Upper lobe of left lung (tissue), 4 donors: ENCODE measurements at regions not wholly inside any gene's neighbourhood (a gene's known extent, or its start where the extent isn't known, plus 50 kb on each side); places are given as distances from the start of the nearest gene placed in this dataset.

Experiments
- EP300 ChIP-seq, 4 donors: sonication (generic); formaldehyde crosslinking; IDR thresholded peaks; one replicate each; pipeline ENCODE4 v1.5.1; 2017; ENCODE audit warnings: antibody characterized with exemption in 4 of 4, control low read depth in 2 of 4
- POLR2A ChIP-seq, 4 donors: fragments of 450-650 bp; IDR thresholded peaks; one replicate each; pipeline ENCODE4 v1.5.1; 2016 to 2017; ENCODE audit warnings: antibody characterized with exemption in 4 of 4, mild to moderate bottlenecking in 2 of 4
- POLR2AphosphoS5 ChIP-seq, 2 donors: sonication (generic); formaldehyde crosslinking; IDR thresholded peaks; one replicate each; pipeline ENCODE4 v1.5.1; 2017; ENCODE audit warnings: antibody characterized with exemption in 2 of 2
- TF ChIP-seq, protein P1 (sequence below), 6 experiments: fragments of 450-650 bp in 4 of 6; fragments of 200-600 bp in 2 of 6; sonication (generic) in 2 of 6; IDR thresholded peaks; one replicate each; pipeline ENCODE4 v1.5.1; 2016 to 2019; ENCODE audit warnings: antibody characterized with exemption in 6 of 6

- TF ChIP-seq, protein P1, sequence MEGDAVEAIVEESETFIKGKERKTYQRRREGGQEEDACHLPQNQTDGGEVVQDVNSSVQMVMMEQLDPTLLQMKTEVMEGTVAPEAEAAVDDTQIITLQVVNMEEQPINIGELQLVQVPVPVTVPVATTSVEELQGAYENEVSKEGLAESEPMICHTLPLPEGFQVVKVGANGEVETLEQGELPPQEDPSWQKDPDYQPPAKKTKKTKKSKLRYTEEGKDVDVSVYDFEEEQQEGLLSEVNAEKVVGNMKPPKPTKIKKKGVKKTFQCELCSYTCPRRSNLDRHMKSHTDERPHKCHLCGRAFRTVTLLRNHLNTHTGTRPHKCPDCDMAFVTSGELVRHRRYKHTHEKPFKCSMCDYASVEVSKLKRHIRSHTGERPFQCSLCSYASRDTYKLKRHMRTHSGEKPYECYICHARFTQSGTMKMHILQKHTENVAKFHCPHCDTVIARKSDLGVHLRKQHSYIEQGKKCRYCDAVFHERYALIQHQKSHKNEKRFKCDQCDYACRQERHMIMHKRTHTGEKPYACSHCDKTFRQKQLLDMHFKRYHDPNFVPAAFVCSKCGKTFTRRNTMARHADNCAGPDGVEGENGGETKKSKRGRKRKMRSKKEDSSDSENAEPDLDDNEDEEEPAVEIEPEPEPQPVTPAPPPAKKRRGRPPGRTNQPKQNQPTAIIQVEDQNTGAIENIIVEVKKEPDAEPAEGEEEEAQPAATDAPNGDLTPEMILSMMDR (IDR thresholded peaks at IDR 0.05): no peak
- TF ChIP-seq POLR2A (IDR thresholded peaks at IDR 0.05) (no peak), POLR2AphosphoS5 (IDR thresholded peaks at IDR 0.05) (no peak), EP300 (IDR thresholded peaks at IDR 0.05) (no peak)
These were observed 214.6 kb upstream of the NFIA start for GRCh38 chr1:60867782-60868181.
